HuH-7 (cell line): ENCODE measurements at regions not wholly inside any gene's neighbourhood (a gene's known extent, or its start where the extent isn't known, plus 50 kb on each side); places are given as distances from the start of the nearest gene placed in this dataset.
"Not testable (repeated sequence)": the region's sequence is repeated elsewhere in the genome, so short reads cannot be mapped to it uniquely, and the experiment has no call there.

ENCODE experiments used
- DNase-seq: peaks from one replicate; pipeline ENCODE4 v3.0.0; 2011; ENCODE audit warnings: low spot score

GRCh38 chr18:43341014-43341413 is 63.7 kb upstream of the SYT4 start:
- no peak for DNase-seq

DNA sequence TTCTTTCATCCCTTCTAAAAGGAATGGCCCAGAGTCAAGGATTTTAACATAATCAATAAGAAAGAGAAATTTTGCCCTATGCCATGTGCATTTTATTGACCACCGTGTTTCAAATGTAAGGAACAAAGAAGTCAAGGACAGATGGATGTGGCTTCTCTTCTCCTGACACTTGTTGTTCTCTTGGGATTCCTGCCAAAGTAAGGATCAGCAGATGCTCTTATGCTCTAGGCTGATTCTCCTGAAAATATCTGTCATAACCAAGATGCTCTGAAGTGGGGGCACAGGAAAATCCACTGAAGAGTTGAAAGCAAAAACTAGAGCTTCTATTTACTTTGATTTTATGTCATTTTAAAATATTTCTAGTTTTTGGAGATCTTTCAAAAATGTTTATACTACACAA is 72.9 kb upstream of the SYT4 start:
- no peak for DNase-seq

DNA sequence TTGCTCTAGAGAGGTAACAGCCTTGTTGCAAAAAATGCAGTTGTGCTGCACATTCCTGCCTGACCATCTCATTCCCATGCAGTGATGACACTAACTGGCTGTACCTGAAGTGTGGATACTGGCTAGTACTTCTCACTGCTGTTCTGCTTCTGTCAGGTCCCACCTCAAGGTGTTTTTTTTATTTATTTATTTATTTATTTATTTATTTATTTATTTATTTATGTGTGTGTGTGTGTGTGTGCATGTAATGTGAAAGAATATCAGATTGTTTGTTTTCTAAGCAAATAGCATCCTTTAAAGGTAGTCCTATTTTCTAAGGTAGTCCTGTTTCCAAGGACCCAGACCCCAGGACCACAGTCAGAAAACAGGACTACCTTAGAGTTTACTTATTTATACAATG is 87.2 kb upstream of the SYT4 start:
- DNase-seq = no peak

DNA sequence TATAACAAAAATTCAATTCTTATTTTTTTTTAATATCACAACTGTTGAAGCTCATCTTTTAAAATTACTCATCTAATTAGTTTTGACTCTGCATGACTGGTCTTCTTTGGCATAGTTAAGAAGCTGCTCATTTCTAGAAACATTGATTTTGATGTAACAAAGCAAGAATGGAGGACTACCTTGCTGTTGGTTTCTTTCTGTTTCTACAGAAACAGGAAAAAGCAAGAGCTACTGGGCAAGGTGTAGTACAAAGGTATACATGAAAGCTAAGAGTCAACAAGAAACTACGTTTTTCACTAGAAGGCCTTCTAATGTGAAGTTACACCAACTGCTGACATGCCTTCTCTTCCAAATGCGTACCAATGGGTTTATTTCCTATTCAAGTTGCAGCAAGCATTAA is 90.6 kb upstream of the SYT4 start:
- DNase-seq = no peak

DNA sequence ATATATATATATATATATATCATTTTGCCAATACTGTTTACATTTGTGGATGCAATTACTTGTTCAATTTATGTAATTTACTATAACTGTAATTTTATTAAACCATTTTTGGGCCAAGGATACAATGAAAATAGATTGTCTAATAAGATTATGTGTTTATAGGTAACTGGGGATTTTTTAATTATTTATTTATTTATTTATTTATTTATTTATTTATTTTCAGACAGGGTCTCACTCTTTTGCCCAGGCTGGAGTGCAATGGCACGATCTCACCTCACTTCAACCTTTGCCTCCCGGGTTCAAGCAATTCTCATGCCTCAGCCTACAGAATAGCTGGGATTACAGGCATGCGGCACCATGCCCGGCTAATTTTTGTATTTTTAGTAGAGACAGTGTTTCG is 92.0 kb upstream of the SYT4 start:
- DNase-seq = not testable (repeated sequence)

- no peak for DNase-seq
These were observed 95.5 kb upstream of the SYT4 start for GRCh38 chr18:43372773-43373172.

GRCh38 chr18:43380104-43380672 is 102.9 kb upstream of the SYT4 start:
- no peak for DNase-seq

DNA sequence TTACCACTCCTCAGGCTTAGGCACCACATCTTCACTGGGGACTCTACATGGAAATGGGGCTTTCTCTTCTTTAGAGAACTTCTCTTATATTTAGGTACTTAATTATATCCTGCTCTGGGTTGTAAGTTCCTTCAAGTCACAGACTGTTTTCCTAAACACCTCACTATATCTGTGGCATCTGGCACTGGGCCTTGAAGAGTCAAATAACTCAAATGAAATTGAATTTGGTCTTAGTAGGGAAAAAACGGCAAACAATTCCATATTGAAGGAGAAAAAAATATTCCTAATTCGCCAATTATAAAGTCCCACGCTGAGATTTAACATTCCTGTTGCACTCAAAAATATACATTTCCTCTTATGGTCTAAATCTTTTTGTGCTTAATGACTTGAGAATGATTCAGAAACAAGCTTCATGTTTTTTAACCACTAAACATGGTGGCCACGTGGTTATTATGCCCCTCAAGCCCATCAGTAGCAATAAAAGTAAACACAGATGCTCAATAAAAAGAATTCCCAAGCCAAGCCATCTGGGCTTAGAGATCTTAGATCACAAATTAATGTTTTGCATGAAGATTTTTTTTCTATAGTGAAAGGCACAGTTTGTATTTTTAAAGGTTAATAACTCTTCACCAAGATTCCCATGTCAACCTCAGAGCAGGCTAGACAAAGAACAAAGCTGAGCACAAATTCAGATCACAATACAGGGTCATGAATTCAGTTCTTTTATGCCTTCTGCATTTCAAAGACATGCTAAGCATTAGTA is 105.5 kb upstream of the SYT4 start:
- DNase-seq = no peak

DNA sequence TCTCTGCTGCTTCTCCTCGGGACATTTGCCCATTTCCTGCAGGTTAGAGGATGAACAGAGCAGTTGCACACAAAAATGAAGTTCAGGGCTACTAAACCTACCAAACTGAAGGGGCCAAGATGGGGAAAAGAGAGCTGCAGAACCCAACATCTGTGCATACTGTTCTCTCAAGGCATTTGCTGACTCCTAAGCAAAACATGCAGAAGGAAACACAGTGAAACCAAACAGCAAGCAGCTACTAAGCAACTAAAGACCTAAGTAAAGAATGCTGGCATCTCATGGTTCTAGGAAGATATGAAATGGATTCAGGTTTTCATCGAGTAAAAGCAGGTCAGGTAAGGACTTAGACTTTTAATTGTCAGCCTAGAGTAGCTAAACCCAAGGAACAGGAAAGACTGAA is 111.9 kb upstream of the SYT4 start:
- no peak for DNase-seq

GRCh38 chr18:43392168-43392567 is 114.9 kb upstream of the SYT4 start:
- no peak for DNase-seq

- no peak for DNase-seq
These were observed 115.9 kb upstream of the SYT4 start for GRCh38 chr18:43393174-43393573.

GRCh38 chr18:43396266-43396665 is 119.0 kb upstream of the SYT4 start:
- DNase-seq = no peak

DNA sequence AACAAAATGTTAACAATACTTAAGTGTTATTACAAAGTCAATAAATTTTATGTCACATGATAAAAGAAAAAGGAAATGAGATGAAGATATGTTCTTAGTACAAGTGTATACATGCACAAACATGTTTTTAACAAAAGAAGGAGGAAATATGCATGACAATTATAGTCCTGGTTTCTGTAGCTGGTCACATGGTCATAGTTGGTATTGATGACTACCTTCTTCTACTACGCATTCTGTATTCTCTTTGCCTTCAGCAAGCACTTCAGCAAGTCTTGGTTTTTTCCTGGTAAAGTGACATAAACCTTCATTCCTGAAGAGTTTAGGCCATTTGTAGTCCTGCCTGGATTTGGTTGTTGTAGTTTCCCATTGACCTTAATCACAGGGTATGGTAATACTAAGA is 121.3 kb upstream of the SYT4 start:
- no peak for DNase-seq

- DNase-seq = no peak
These were observed 127.8 kb upstream of the SYT4 start for GRCh38 chr18:43405097-43405496.

GRCh38 chr18:43414006-43414405 is 136.7 kb upstream of the SYT4 start:
- DNase-seq = no peak

GRCh38 chr18:43420091-43420490 is 142.8 kb upstream of the SYT4 start:
- no peak for DNase-seq

DNA sequence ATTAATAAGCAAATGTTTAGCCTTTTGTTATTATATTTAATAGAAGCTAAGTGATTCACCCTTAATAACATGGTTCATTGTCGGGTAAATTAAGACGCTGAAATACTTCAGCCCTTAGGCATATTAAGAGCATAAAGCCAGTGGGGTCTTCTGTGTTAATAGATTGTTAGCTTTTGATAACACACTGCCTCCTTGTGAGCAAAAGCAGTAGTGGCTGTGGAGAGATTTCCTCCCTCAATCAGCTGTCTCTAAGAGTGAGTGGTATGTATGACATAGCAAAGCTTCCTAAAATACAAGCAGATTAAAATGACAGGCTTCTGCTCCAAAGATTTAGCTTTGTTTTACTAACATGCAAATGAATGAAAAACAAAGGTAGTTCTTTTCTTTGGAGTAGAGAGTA is 143.7 kb upstream of the SYT4 start:
- DNase-seq = no peak

DNA sequence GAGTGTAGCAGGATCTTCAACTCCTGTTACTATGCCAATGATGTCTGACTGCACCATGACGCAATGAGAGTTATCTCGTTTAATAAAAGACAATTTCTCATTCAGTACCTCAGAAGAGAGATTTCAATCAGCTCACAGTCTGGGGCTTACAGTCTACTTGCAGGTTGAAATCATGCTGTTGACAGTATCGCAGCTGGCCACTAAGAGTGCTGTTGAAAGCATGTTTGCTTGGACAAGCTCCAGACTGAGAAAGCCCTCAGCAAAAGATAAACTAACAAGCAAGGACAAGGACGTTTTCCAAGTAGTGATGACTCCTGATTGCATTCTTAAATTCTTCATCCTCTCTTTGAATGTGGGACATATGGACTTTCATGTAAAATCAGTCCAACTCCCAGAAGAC is 145.2 kb upstream of the SYT4 start:
- DNase-seq = no peak

- DNase-seq = no peak
These were observed 158.6 kb upstream of the SYT4 start for GRCh38 chr18:43435851-43436250.

DNA sequence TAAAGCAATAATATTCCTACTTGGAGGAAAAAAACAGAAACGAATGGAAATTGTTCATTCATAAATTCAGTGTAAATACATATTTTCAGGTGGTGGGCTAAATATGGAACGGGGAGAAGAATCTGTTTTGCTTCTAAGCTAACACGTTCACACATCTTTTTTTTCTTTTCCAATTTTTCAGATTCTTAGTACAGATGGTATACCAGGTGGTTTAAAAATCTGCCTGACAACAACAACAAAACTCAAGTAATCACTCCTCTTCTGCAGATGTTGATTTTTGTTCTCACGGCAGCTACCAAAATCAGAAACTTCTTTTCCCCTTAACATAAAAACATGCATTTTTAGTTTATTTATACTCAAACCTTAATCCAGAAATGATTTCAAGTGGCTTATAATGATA is 164.8 kb upstream of the SYT4 start:
- DNase-seq = no peak

DNA sequence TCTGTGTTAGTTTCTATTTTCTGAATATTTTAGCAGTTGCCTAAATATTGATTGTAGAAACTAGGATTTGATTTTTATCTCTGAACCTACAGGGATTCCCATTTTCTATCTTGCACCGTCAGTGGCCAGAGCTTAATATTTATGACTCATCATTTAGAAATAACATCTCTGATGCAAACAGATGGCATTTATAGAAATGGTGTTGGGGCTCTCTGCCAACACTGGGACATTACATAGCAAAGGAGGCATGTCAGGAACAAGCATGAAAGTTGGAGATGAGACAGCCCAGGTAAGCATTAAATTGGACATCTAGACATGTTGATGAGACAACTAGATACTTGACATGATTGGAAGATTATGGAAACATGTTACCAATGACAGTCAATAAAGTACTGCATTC is 165.3 kb upstream of the SYT4 start:
- DNase-seq = no peak

DNA sequence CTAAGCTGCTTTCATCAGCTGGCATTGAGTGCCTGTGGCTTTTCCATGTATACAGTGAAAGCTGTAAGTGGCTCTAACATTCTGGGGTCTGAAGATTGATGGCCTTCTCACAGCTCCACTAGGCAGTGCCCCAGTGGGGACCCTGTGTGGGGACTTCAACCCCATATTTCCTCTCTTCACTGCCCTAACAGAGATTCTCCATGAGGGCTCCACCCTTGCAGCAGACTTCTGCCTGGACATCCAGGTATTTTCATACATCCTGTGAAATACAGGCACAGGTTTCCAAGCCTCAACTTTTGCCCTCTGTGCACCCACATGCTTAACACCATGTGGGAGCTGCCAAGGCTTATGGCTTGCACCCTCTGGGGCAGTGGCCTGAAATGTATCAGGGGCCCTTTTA is 188.2 kb upstream of the SYT4 start:
- DNase-seq = no peak

DNA sequence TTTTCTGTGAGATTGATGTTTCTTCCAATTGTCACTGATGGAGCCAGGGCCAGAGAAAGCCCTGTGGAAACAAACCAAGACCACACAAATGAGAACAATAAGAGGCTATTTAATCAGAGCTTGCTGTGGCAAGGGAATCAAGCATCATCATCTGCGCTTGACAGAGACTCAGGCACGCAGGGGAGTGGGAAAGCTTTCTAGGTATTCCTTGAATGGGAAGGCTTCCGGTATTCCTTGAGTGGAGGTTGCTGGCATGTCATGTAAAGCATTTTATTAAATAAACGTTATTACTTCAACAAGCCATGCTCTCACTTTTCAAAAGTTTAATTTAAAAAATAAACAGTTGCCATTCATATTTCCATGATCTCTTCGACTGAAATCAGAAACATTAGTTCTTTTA is 194.6 kb upstream of the SYT4 start:
- DNase-seq = no peak

GRCh38 chr18:43481069-43481468 is 203.8 kb upstream of the SYT4 start:
- DNase-seq = no peak
